Natural killer cell (primary cell): ENCODE measurements at regions not wholly inside any gene's neighbourhood (a gene's known extent, or its start where the extent isn't known, plus 50 kb on each side); places are given as distances from the start of the nearest gene placed in this dataset.

ENCODE experiments used
- ATAC-seq, 3 donors: fragments of 150-1000 bp in 2 of 3; fragments of 200-7000 bp in 1 of 3; cut with Tn5 transposase; 1 replicate in 1 of 3; 2 replicates in 2 of 3; pipeline ENCODE4 v1.10.0; 2021; ENCODE audit warnings: mild to moderate bottlenecking in 2 of 3, moderate library complexity in 2 of 3
- DNase-seq, 2 donors: peaks; one replicate each; pipeline versions ENCODE4 v3.0.0 to v3.0.0-alpha.2; 2013 to 2021; ENCODE audit warnings: mixed read lengths in 1 of 2
- H3K27ac ChIP-seq: one replicate; pipeline ENCODE4 v1.5.1; 2013; ENCODE audit warnings: mild to moderate bottlenecking, low read length
- H3K27me3 ChIP-seq: one replicate; pipeline ENCODE4 v1.6.1; 2013; ENCODE audit warnings: low read length; ENCODE audit not compliant: control insufficient read depth, insufficient read depth
- H3K36me3 ChIP-seq: one replicate; pipeline ENCODE4 v1.6.1; 2013; ENCODE audit warnings: low read length; ENCODE audit not compliant: control insufficient read depth, insufficient read depth
- H3K4me1 ChIP-seq: one replicate; pipeline ENCODE4 v1.6.1; 2013; ENCODE audit warnings: low read length; ENCODE audit not compliant: control insufficient read depth, insufficient read depth
- H3K4me3 ChIP-seq: one replicate; pipeline ENCODE4 v1.5.1; 2013; ENCODE audit warnings: low read length
- H3K9me3 ChIP-seq: one replicate; pipeline ENCODE4 v1.6.1; 2013; ENCODE audit warnings: low read length; ENCODE audit not compliant: control insufficient read depth, insufficient read depth
- H3K27ac Mint-ChIP-seq, 2 donors: one replicate each; pipeline ENCODE4 v1.8.0; 2022; ENCODE audit warnings: mild to moderate bottlenecking in 2 of 2, mixed read lengths in 2 of 2, moderate library complexity in 1 of 2
- H3K27me3 Mint-ChIP-seq, 2 donors: one replicate each; pipeline ENCODE4 v1.8.0; 2022; ENCODE audit warnings: low read depth in 2 of 2, mixed read lengths in 2 of 2
- H3K36me3 Mint-ChIP-seq: one replicate; pipeline ENCODE4 v1.8.0; 2022; ENCODE audit warnings: mixed read lengths
- H3K4me1 Mint-ChIP-seq, 2 donors: one replicate each; pipeline ENCODE4 v1.8.0; 2022; ENCODE audit warnings: mixed read lengths in 2 of 2
- H3K4me3 Mint-ChIP-seq: one replicate; pipeline ENCODE4 v1.8.0; 2022; ENCODE audit warnings: mild to moderate bottlenecking, moderate library complexity, mixed read lengths
- H3K9me3 Mint-ChIP-seq, 2 donors: one replicate each; pipeline ENCODE4 v1.8.0; 2022; ENCODE audit warnings: mixed read lengths in 2 of 2
- CTCF ChIP-seq: fragments of 200-600 bp; IDR thresholded peaks from one replicate; pipeline ENCODE4 v1.8.0; 2022; ENCODE audit warnings: antibody characterized with exemption
- WGBS: methylation state at CpG from one replicate; pipeline ENCODE4 v1.1.7; 2013; ENCODE audit warnings: missing lambda C conversion rate; ENCODE audit not compliant: insufficient coverage; 5-methylcytosine and 5-hydroxymethylcytosine counted together
- intact Hi-C: fragments of 100-400 bp; cut with micrococcal nuclease; formaldehyde crosslinking; loops from one replicate; pipeline ENCODE4 v1.14.2; 2022

- H3K27me3 ChIP-seq: no peaks in the 10 kb centered on the region
- TF ChIP-seq CTCF: no peak
- WGBS: 86% methylated on average over 19 of the region's 19 CpGs
- intact Hi-C loops: no loop called here
- peaks cover 0 to 8% of the 10 kb centered on the region in 2 donors for H3K27me3 Mint-ChIP-seq
- no peak overlapping the region for H3K27ac ChIP-seq
- DNase-seq (no peak), ATAC-seq (no peak)
- H3K27ac Mint-ChIP-seq: no peak overlapping the region
- no peaks in the 10 kb centered on the region for H3K36me3 ChIP-seq
- H3K36me3 Mint-ChIP-seq: no peaks in the 10 kb centered on the region
- H3K4me3 Mint-ChIP-seq: no peak overlapping the region
- no peaks in the 10 kb centered on the region for H3K9me3 Mint-ChIP-seq
- H3K4me1 Mint-ChIP-seq: no peaks in the 10 kb centered on the region
- no peaks in the 10 kb centered on the region for H3K4me1 ChIP-seq
- no peak overlapping the region for H3K4me3 ChIP-seq
- H3K9me3 ChIP-seq: no peaks in the 10 kb centered on the region
These were observed 252.0 kb upstream of the IRX4 start for GRCh38 chr5:2134543-2135292.

GRCh38 chr5:2133936-2134335, 251.2 kb upstream of the IRX4 start:
- H3K9me3 ChIP-seq: no peaks in the 10 kb centered on the region
- no peaks in the 10 kb centered on the region for H3K4me1 ChIP-seq
- ATAC-seq (no peak), DNase-seq (no peak)
- Mint-ChIP-seq H3K36me3 (no peaks in the 10 kb centered on the region), H3K4me1 (no peaks in the 10 kb centered on the region), H3K4me3 (no peak overlapping the region), H3K9me3 (no peaks in the 10 kb centered on the region), H3K27ac (no peak overlapping the region), H3K27me3 (peaks cover 0 to 2% of the 10 kb centered on the region in 2 donors)
- H3K4me3 ChIP-seq: no peak overlapping the region
- WGBS: 85% methylated on average over 6 of the region's 6 CpGs
- H3K27ac ChIP-seq: no peak overlapping the region
- no peak for TF ChIP-seq CTCF
- H3K27me3 ChIP-seq: no peaks in the 10 kb centered on the region
- intact Hi-C loops: no loop called here
- no peaks in the 10 kb centered on the region for H3K36me3 ChIP-seq

GRCh38 chr5:2133080-2133479, 250.4 kb upstream of the IRX4 start:
- Histone ChIP-seq H3K4me3 (no peak overlapping the region), H3K4me1 (no peaks in the 10 kb centered on the region), H3K27me3 (no peaks in the 10 kb centered on the region), H3K27ac (no peak overlapping the region), H3K36me3 (no peaks in the 10 kb centered on the region), H3K9me3 (no peaks in the 10 kb centered on the region)
- H3K4me3 Mint-ChIP-seq: no peak overlapping the region
- H3K4me1 Mint-ChIP-seq: no peaks in the 10 kb centered on the region
- intact Hi-C loops: no loop called here
- no peak for ATAC-seq
- no peaks in the 10 kb centered on the region for H3K27me3 Mint-ChIP-seq
- 84% methylated on average over 6 of the region's 6 CpGs for WGBS
- TF ChIP-seq CTCF: no peak
- no peaks in the 10 kb centered on the region for H3K36me3 Mint-ChIP-seq
- H3K9me3 Mint-ChIP-seq: no peaks in the 10 kb centered on the region
- no peak overlapping the region for H3K27ac Mint-ChIP-seq
- DNase-seq: no peak

GRCh38 chr5:2132497-2132847, 249.7 kb upstream of the IRX4 start:
- no peaks in the 10 kb centered on the region for H3K9me3 ChIP-seq
- intact Hi-C loops: no loop called here
- DNase-seq: no peak
- no peaks in the 10 kb centered on the region for H3K4me1 ChIP-seq
- H3K4me3 ChIP-seq: no peak overlapping the region
- WGBS: 86% methylated on average over 20 of the region's 20 CpGs
- ATAC-seq: no peak
- Mint-ChIP-seq H3K36me3 (no peaks in the 10 kb centered on the region), H3K27ac (no peak overlapping the region), H3K4me1 (no peaks in the 10 kb centered on the region), H3K4me3 (no peak overlapping the region), H3K27me3 (no peaks in the 10 kb centered on the region), H3K9me3 (no peaks in the 10 kb centered on the region)
- no peaks in the 10 kb centered on the region for H3K36me3 ChIP-seq
- no peak overlapping the region for H3K27ac ChIP-seq
- H3K27me3 ChIP-seq: no peaks in the 10 kb centered on the region
- no peak for TF ChIP-seq CTCF
